ENCODE measurements at regions not wholly inside any gene's neighbourhood (a gene's known extent, or its start where the extent isn't known, plus 50 kb on each side); places are given as distances from the start of the nearest gene placed in this dataset.

DNA sequence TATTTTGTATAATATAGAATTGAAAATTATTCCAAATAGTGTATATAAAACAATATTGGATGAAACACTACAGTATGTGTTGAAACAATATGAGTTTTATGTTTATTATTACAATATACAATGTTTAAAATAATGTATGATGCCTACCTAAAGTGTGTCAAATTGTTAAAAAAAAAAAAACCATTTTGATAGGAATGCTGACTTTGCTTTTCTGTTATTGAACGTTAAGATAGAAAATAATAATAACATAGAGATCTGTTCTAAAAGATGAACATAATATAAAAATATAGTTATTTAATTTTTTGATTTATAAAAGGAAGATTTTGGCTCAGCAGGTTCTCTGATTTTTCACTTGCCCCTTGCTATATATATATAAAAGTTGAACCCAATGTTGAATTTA lies 474.6 kb upstream of the ATXN8OS start:
- DNase-seq, result no peak
- no peaks in the 10 kb centered on the region for H3K4me1 Mint-ChIP-seq
- peaks cover 4% of the 10 kb centered on the region for H3K9me3 ChIP-seq (ENCODE audit: control insufficient read depth, insufficient read depth, low read length)
- no peaks in the 10 kb centered on the region for H3K27me3 ChIP-seq (ENCODE audit: control insufficient read depth, insufficient read depth, low read length)
- H3K27ac Mint-ChIP-seq, result no peak overlapping the region
- H3K4me3 ChIP-seq (ENCODE audit: low read length), result no peak overlapping the region
- intact Hi-C loops (cut with micrococcal nuclease), result no loop called here
- H3K27me3 Mint-ChIP-seq (ENCODE audit: low read depth in 2 of 2), result no peaks in the 10 kb centered on the region
- ATAC-seq, result no peak
- TF ChIP-seq, protein P1, sequence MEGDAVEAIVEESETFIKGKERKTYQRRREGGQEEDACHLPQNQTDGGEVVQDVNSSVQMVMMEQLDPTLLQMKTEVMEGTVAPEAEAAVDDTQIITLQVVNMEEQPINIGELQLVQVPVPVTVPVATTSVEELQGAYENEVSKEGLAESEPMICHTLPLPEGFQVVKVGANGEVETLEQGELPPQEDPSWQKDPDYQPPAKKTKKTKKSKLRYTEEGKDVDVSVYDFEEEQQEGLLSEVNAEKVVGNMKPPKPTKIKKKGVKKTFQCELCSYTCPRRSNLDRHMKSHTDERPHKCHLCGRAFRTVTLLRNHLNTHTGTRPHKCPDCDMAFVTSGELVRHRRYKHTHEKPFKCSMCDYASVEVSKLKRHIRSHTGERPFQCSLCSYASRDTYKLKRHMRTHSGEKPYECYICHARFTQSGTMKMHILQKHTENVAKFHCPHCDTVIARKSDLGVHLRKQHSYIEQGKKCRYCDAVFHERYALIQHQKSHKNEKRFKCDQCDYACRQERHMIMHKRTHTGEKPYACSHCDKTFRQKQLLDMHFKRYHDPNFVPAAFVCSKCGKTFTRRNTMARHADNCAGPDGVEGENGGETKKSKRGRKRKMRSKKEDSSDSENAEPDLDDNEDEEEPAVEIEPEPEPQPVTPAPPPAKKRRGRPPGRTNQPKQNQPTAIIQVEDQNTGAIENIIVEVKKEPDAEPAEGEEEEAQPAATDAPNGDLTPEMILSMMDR (IDR thresholded peaks at IDR 0.05), result no peak
- no peak overlapping the region for H3K4me3 Mint-ChIP-seq
- H3K36me3 Mint-ChIP-seq, result no peaks in the 10 kb centered on the region
- no peaks in the 10 kb centered on the region for H3K36me3 ChIP-seq (ENCODE audit: control insufficient read depth, insufficient read depth, low read length)
- WGBS (ENCODE audit: insufficient coverage), result no CpG with 5 or more reads among the region's 1 CpG
- H3K27ac ChIP-seq (ENCODE audit: low read length), result no peak overlapping the region
- H3K4me1 ChIP-seq (ENCODE audit: control insufficient read depth, insufficient read depth, low read length), result no peaks in the 10 kb centered on the region
- H3K9me3 Mint-ChIP-seq, result peaks cover 20 to 33% of the 10 kb centered on the region in 2 donors

- peaks cover 5% of the 10 kb centered on the region for H3K36me3 Mint-ChIP-seq
- DNase-seq (no peak), ATAC-seq (no peak)
- Histone ChIP-seq H3K36me3 (ENCODE audit: control insufficient read depth, insufficient read depth, low read length) (no peaks in the 10 kb centered on the region), H3K27ac (ENCODE audit: low read length) (no peak overlapping the region), H3K4me1 (ENCODE audit: control insufficient read depth, insufficient read depth, low read length) (no peaks in the 10 kb centered on the region), H3K9me3 (ENCODE audit: control insufficient read depth, insufficient read depth, low read length) (no peaks in the 10 kb centered on the region), H3K4me3 (ENCODE audit: low read length) (no peak overlapping the region), H3K27me3 (ENCODE audit: control insufficient read depth, insufficient read depth, low read length) (no peaks in the 10 kb centered on the region)
- H3K4me1 Mint-ChIP-seq, result no peaks in the 10 kb centered on the region
- TF ChIP-seq, protein P1 (IDR thresholded peaks at IDR 0.05), result no peak
- no peak overlapping the region for H3K4me3 Mint-ChIP-seq
- peaks cover 18 to 25% of the 10 kb centered on the region in 2 donors for H3K9me3 Mint-ChIP-seq
- intact Hi-C loops (cut with micrococcal nuclease), result no loop called here
- no peak overlapping the region for H3K27ac Mint-ChIP-seq
- H3K27me3 Mint-ChIP-seq (ENCODE audit: low read depth in 2 of 2), result no peaks in the 10 kb centered on the region
Observed at GRCh38 chr13:69623973-69624372, 483.7 kb upstream of the ATXN8OS start.

DNA sequence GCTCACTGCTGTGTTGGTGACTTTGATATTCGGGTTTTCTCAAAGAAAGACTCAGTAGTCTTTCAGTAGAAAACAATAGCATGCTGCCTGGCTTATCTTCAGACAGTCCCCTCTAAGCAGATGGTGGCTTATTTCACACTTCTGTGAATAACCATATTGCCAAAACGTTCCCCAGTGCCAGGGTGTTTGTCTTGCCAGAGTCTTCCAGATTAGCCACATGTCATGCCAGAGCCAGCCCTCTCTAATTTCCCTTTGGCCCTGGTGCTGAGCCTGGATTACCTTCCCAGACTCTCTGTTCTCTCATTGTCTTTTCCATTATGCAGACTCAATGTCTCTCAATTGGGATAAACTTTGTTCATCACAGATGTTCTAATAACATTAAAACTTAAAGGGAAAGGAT lies 488.0 kb upstream of the ATXN8OS start:
- Mint-ChIP-seq H3K27ac (no peak overlapping the region), H3K36me3 (peaks cover 5% of the 10 kb centered on the region), H3K4me1 (no peaks in the 10 kb centered on the region), H3K4me3 (no peak overlapping the region), H3K27me3 (ENCODE audit: low read depth in 2 of 2) (no peaks in the 10 kb centered on the region), H3K9me3 (peaks cover 14 to 20% of the 10 kb centered on the region in 2 donors)
- no peaks in the 10 kb centered on the region for H3K27me3 ChIP-seq (ENCODE audit: control insufficient read depth, insufficient read depth, low read length)
- H3K4me3 ChIP-seq (ENCODE audit: low read length), result no peak overlapping the region
- no peaks in the 10 kb centered on the region for H3K36me3 ChIP-seq (ENCODE audit: control insufficient read depth, insufficient read depth, low read length)
- WGBS (ENCODE audit: insufficient coverage), result 55% methylated on average over 2 of the region's 2 CpGs
- ATAC-seq (no peak), DNase-seq (no peak)
- no peaks in the 10 kb centered on the region for H3K4me1 ChIP-seq (ENCODE audit: control insufficient read depth, insufficient read depth, low read length)
- TF ChIP-seq, protein P1 (IDR thresholded peaks at IDR 0.05), result no peak
- no peak overlapping the region for H3K27ac ChIP-seq (ENCODE audit: low read length)
- intact Hi-C loops (cut with micrococcal nuclease), result no loop called here
- no peaks in the 10 kb centered on the region for H3K9me3 ChIP-seq (ENCODE audit: control insufficient read depth, insufficient read depth, low read length)

GRCh38 chr13:69618838-69619237 lies 488.8 kb upstream of the ATXN8OS start:
- no peaks in the 10 kb centered on the region for H3K4me1 Mint-ChIP-seq
- ATAC-seq, result no peak
- no peak overlapping the region for H3K4me3 Mint-ChIP-seq
- no peaks in the 10 kb centered on the region for H3K4me1 ChIP-seq (ENCODE audit: control insufficient read depth, insufficient read depth, low read length)
- H3K9me3 ChIP-seq (ENCODE audit: control insufficient read depth, insufficient read depth, low read length), result no peaks in the 10 kb centered on the region
- H3K27me3 ChIP-seq (ENCODE audit: control insufficient read depth, insufficient read depth, low read length), result no peaks in the 10 kb centered on the region
- H3K9me3 Mint-ChIP-seq, result peaks cover 14 to 21% of the 10 kb centered on the region in 2 donors
- no peak overlapping the region for H3K27ac ChIP-seq (ENCODE audit: low read length)
- H3K4me3 ChIP-seq (ENCODE audit: low read length), result no peak overlapping the region
- TF ChIP-seq, protein P1 (IDR thresholded peaks at IDR 0.05), result no peak
- intact Hi-C loops (cut with micrococcal nuclease), result no loop called here
- no peaks in the 10 kb centered on the region for H3K36me3 ChIP-seq (ENCODE audit: control insufficient read depth, insufficient read depth, low read length)
- peaks cover 5% of the 10 kb centered on the region for H3K36me3 Mint-ChIP-seq
- no peaks in the 10 kb centered on the region for H3K27me3 Mint-ChIP-seq (ENCODE audit: low read depth in 2 of 2)
- no peak for DNase-seq
- H3K27ac Mint-ChIP-seq, result no peak overlapping the region
- WGBS (ENCODE audit: insufficient coverage), result no CpG with 5 or more reads among the region's 1 CpG

All from natural killer cell (primary cell).